Esophagus muscularis mucosa (tissue), 4 donors: ENCODE measurements at regions not wholly inside any gene's neighbourhood (a gene's known extent, or its start where the extent isn't known, plus 50 kb on each side); places are given as distances from the start of the nearest gene placed in this dataset.

Experiments
- DNase-seq: peaks from one replicate; pipeline ENCODE4 v3.0.0-alpha.2; 2017; ENCODE audit errors: extremely low spot score
- H3K27ac ChIP-seq, 4 donors: fragments of 200-600 bp; sonication (generic); replicated peaks in 1 of 4; 1 replicate in 3 of 4; 2 replicates in 1 of 4; pipeline ENCODE4 v1.5.1; 2016 to 2019; ENCODE audit warnings: mild to moderate bottlenecking in 1 of 4
- H3K27me3 ChIP-seq, 4 donors: fragments of 200-600 bp; sonication (generic); one replicate each; pipeline versions ENCODE4 v1.5.1 to v1.6.0; 2016 to 2019
- H3K36me3 ChIP-seq, 4 donors: fragments of 200-600 bp; sonication (generic); one replicate each; pipeline ENCODE4 v1.5.1; 2016 to 2019
- H3K4me1 ChIP-seq, 4 donors: fragments of 200-600 bp; sonication (generic); one replicate each; pipeline ENCODE4 v1.5.1; 2016 to 2019
- H3K4me3 ChIP-seq, 4 donors: fragments of 200-600 bp; sonication (generic); 1 replicate in 2 of 4; 2 replicates in 2 of 4; pipeline ENCODE4 v1.5.1; 2016 to 2019; ENCODE audit warnings: mild to moderate bottlenecking in 4 of 4, moderate library complexity in 1 of 4
- H3K9me3 ChIP-seq, 4 donors: fragments of 200-600 bp; sonication (generic); 1 replicate in 3 of 4; 2 replicates in 1 of 4; pipeline ENCODE4 v1.5.1; 2016 to 2019
- CTCF ChIP-seq, 3 experiments: fragments of 200-600 bp in 2 of 3; fragments of 450-650 bp in 1 of 3; sonication (generic) in 2 of 3; IDR thresholded peaks; one replicate each; pipeline ENCODE4 v1.5.1; 2017 to 2019; ENCODE audit warnings: antibody characterized with exemption in 3 of 3, mild to moderate bottlenecking in 2 of 3, moderate library complexity in 1 of 3
- EP300 ChIP-seq: sonication (generic); formaldehyde crosslinking; IDR thresholded peaks from one replicate; pipeline ENCODE4 v1.6.1; 2017; ENCODE audit warnings: antibody characterized with exemption
- POLR2A ChIP-seq: fragments of 450-650 bp; IDR thresholded peaks from one replicate; pipeline ENCODE4 v1.6.1; 2017; ENCODE audit warnings: antibody characterized with exemption, moderate library complexity, mild to moderate bottlenecking, low read depth
- POLR2AphosphoS5 ChIP-seq, 2 donors: sonication (generic); formaldehyde crosslinking; IDR thresholded peaks; one replicate each; pipeline ENCODE4 v1.6.1; 2017; ENCODE audit warnings: antibody characterized with exemption in 2 of 2
- WGBS: methylation state at CpG from one replicate; pipeline ENCODE4 v1.1.5; 2018; 5-methylcytosine and 5-hydroxymethylcytosine counted together
- intact Hi-C: fragments of 100-400 bp; cut with DNase I; formaldehyde crosslinking; loops from one replicate; pipeline ENCODE4 v1.15.1; 2023

- no peak overlapping the region for H3K27ac ChIP-seq
- no peak overlapping the region for H3K4me3 ChIP-seq
- intact Hi-C loops: no loop called here
- DNase-seq: no peak
- TF ChIP-seq POLR2AphosphoS5 (IDR thresholded peaks at IDR 0.05) (no peak), CTCF (IDR thresholded peaks at IDR 0.05) (no peak), EP300 (no peak), POLR2A (no peak)
- WGBS: 80% methylated on average over 11 of the region's 13 CpGs
- no peaks in the 10 kb centered on the region for H3K36me3 ChIP-seq
- H3K4me1 ChIP-seq: no peaks in the 10 kb centered on the region
- peaks cover 0 to 28% (median 0%) of the 10 kb centered on the region in 4 donors for H3K27me3 ChIP-seq
- no peaks in the 10 kb centered on the region for H3K9me3 ChIP-seq
Observed at GRCh38 chr14:105864116-105864515, 337.7 kb downstream of the TMEM121 start.

- H3K4me1 ChIP-seq: no peaks in the 10 kb centered on the region
- no peak for TF ChIP-seq POLR2A
- TF ChIP-seq POLR2AphosphoS5 (IDR thresholded peaks at IDR 0.05): no peak
- no peak for TF ChIP-seq CTCF (IDR thresholded peaks at IDR 0.05)
- no peak for TF ChIP-seq EP300
- H3K9me3 ChIP-seq: no peaks in the 10 kb centered on the region
- peaks cover 0 to 28% (median 0%) of the 10 kb centered on the region in 4 donors for H3K27me3 ChIP-seq
- H3K27ac ChIP-seq: no peak overlapping the region
- no peak overlapping the region for H3K4me3 ChIP-seq
- 89% methylated on average over 7 of the region's 19 CpGs for WGBS
- intact Hi-C loops: no loop called here
- no peak for DNase-seq
- H3K36me3 ChIP-seq: no peaks in the 10 kb centered on the region
Observed at GRCh38 chr14:105864651-105865265, 338.4 kb downstream of the TMEM121 start.

GRCh38 chr14:105865266-105865903 lies 339.0 kb downstream of the TMEM121 start:
- TF ChIP-seq CTCF (IDR thresholded peaks at IDR 0.05): no peak
- no peak for TF ChIP-seq POLR2A
- no peak for TF ChIP-seq POLR2AphosphoS5 (IDR thresholded peaks at IDR 0.05)
- TF ChIP-seq EP300: no peak
- DNase-seq: no peak
- intact Hi-C loops: no loop called here

GRCh38 chr14:105865904-105866840 lies 339.8 kb downstream of the TMEM121 start:
- DNase-seq: no peak
- Histone ChIP-seq H3K9me3 (no peaks in the 10 kb centered on the region), H3K27me3 (peaks cover 0 to 27% (median 0%) of the 10 kb centered on the region in 4 donors), H3K4me1 (no peaks in the 10 kb centered on the region), H3K4me3 (no peak overlapping the region), H3K27ac (no peak overlapping the region), H3K36me3 (no peaks in the 10 kb centered on the region)
- no peak for TF ChIP-seq CTCF (IDR thresholded peaks at IDR 0.05)
- TF ChIP-seq POLR2AphosphoS5 (IDR thresholded peaks at IDR 0.05): no peak
- no peak for TF ChIP-seq POLR2A
- no peak for TF ChIP-seq EP300
- 87% methylated on average over 22 of the region's 32 CpGs for WGBS
- intact Hi-C loops: no loop called here

More at GRCh38 chr14:105865266-105865903, 339.0 kb downstream of the TMEM121 start:
- Histone ChIP-seq H3K9me3 (no peaks in the 10 kb centered on the region), H3K4me3 (no peak overlapping the region), H3K27me3 (peaks cover 0 to 28% (median 0%) of the 10 kb centered on the region in 4 donors), H3K27ac (no peak overlapping the region), H3K4me1 (no peaks in the 10 kb centered on the region), H3K36me3 (no peaks in the 10 kb centered on the region)
- WGBS: 74% methylated on average over 6 of the region's 15 CpGs
